ENCODE measurements at regions not wholly inside any gene's neighbourhood (a gene's known extent, or its start where the extent isn't known, plus 50 kb on each side); places are given as distances from the start of the nearest gene placed in this dataset.
"Not testable (repeated sequence)": the region's sequence is repeated elsewhere in the genome, so short reads cannot be mapped to it uniquely, and the experiment has no call there.

GRCh38 chr1:60809204-60809980 is 273.0 kb upstream of the NFIA start:
- Histone ChIP-seq H3K27ac (ENCODE audit: low read depth, low read length) (no peak overlapping the region), H3K4me3 (ENCODE audit: low read depth in 1 of 5, low read length in 5 of 5) (no peak overlapping the region), H3K27me3 (ENCODE audit: control insufficient read depth in 5 of 5, insufficient read depth in 4 of 5, low read length in 5 of 5) (no peaks in the 10 kb centered on the region), H3K9me3 (ENCODE audit: control insufficient read depth in 5 of 5, low read length in 5 of 5) (peaks cover 0 to 18% (median 6%) of the 10 kb centered on the region in 5 donors), H3K4me1 (ENCODE audit: control insufficient read depth in 5 of 5, insufficient read depth in 5 of 5, low read length in 5 of 5) (peaks cover 0 to 5% (median 0%) of the 10 kb centered on the region in 5 donors), H3K36me3 (ENCODE audit: control insufficient read depth in 5 of 5, insufficient read depth in 5 of 5, low read length in 5 of 5) (no peaks in the 10 kb centered on the region), H3K9ac (ENCODE audit: low read length in 5 of 5) (no peak overlapping the region)

- peaks cover 0 to 18% (median 6%) of the 10 kb centered on the region in 5 donors for H3K9me3 ChIP-seq (ENCODE audit: control insufficient read depth in 5 of 5, low read length in 5 of 5)
- H3K4me3 ChIP-seq (ENCODE audit: low read depth in 1 of 5, low read length in 5 of 5): no peak overlapping the region
- H3K36me3 ChIP-seq (ENCODE audit: control insufficient read depth in 5 of 5, insufficient read depth in 5 of 5, low read length in 5 of 5): no peaks in the 10 kb centered on the region
- no peak overlapping the region for H3K9ac ChIP-seq (ENCODE audit: low read length in 5 of 5)
- no peaks in the 10 kb centered on the region for H3K4me1 ChIP-seq (ENCODE audit: control insufficient read depth in 5 of 5, insufficient read depth in 5 of 5, low read length in 5 of 5)
- H3K27me3 ChIP-seq (ENCODE audit: control insufficient read depth in 5 of 5, insufficient read depth in 4 of 5, low read length in 5 of 5): no peaks in the 10 kb centered on the region
- no peak overlapping the region for H3K27ac ChIP-seq (ENCODE audit: low read depth, low read length)
These were observed 273.7 kb upstream of the NFIA start for GRCh38 chr1:60808676-60809075.

GRCh38 chr1:60802884-60803283 is 279.5 kb upstream of the NFIA start:
- H3K4me1 ChIP-seq (ENCODE audit: control insufficient read depth in 5 of 5, insufficient read depth in 5 of 5, low read length in 5 of 5): no peaks in the 10 kb centered on the region
- no peak overlapping the region for H3K4me3 ChIP-seq (ENCODE audit: low read depth in 1 of 5, low read length in 5 of 5)
- H3K9me3 ChIP-seq (ENCODE audit: control insufficient read depth in 5 of 5, low read length in 5 of 5): peaks cover 0 to 25% (median 10%) of the 10 kb centered on the region in 5 donors
- H3K27ac ChIP-seq (ENCODE audit: low read depth, low read length): no peak overlapping the region
- no peak overlapping the region for H3K9ac ChIP-seq (ENCODE audit: low read length in 5 of 5)
- H3K36me3 ChIP-seq (ENCODE audit: control insufficient read depth in 5 of 5, insufficient read depth in 5 of 5, low read length in 5 of 5): no peaks in the 10 kb centered on the region
- H3K27me3 ChIP-seq (ENCODE audit: control insufficient read depth in 5 of 5, insufficient read depth in 4 of 5, low read length in 5 of 5): no peaks in the 10 kb centered on the region

- Histone ChIP-seq H3K4me1 (ENCODE audit: control insufficient read depth in 5 of 5, insufficient read depth in 5 of 5, low read length in 5 of 5) (no peaks in the 10 kb centered on the region), H3K9me3 (ENCODE audit: control insufficient read depth in 5 of 5, low read length in 5 of 5) (no peaks in the 10 kb centered on the region), H3K9ac (ENCODE audit: low read length in 5 of 5) (no peak overlapping the region), H3K27me3 (ENCODE audit: control insufficient read depth in 5 of 5, insufficient read depth in 4 of 5, low read length in 5 of 5) (no peaks in the 10 kb centered on the region), H3K4me3 (ENCODE audit: low read depth in 1 of 5, low read length in 5 of 5) (no peak overlapping the region), H3K27ac (ENCODE audit: low read depth, low read length) (no peak overlapping the region), H3K36me3 (ENCODE audit: control insufficient read depth in 5 of 5, insufficient read depth in 5 of 5, low read length in 5 of 5) (no peaks in the 10 kb centered on the region)
These were observed 285.0 kb upstream of the NFIA start for GRCh38 chr1:60797351-60797750.

GRCh38 chr1:60791226-60791625 is 291.1 kb upstream of the NFIA start:
- Histone ChIP-seq H3K9ac (ENCODE audit: low read length in 5 of 5) (no peak overlapping the region), H3K4me3 (ENCODE audit: low read depth in 1 of 5, low read length in 5 of 5) (no peak overlapping the region), H3K9me3 (ENCODE audit: control insufficient read depth in 5 of 5, low read length in 5 of 5) (no peaks in the 10 kb centered on the region), H3K27ac (ENCODE audit: low read depth, low read length) (no peak overlapping the region), H3K27me3 (ENCODE audit: control insufficient read depth in 5 of 5, insufficient read depth in 4 of 5, low read length in 5 of 5) (no peaks in the 10 kb centered on the region), H3K4me1 (ENCODE audit: control insufficient read depth in 5 of 5, insufficient read depth in 5 of 5, low read length in 5 of 5) (no peaks in the 10 kb centered on the region), H3K36me3 (ENCODE audit: control insufficient read depth in 5 of 5, insufficient read depth in 5 of 5, low read length in 5 of 5) (no peaks in the 10 kb centered on the region)

- not testable (repeated sequence) for H3K4me3 ChIP-seq (ENCODE audit: low read depth in 1 of 5, low read length in 5 of 5); H3K27me3 ChIP-seq (ENCODE audit: control insufficient read depth in 5 of 5, insufficient read depth in 4 of 5, low read length in 5 of 5); H3K27ac ChIP-seq (ENCODE audit: low read depth, low read length); H3K36me3 ChIP-seq (ENCODE audit: control insufficient read depth in 5 of 5, insufficient read depth in 5 of 5, low read length in 5 of 5); H3K9ac ChIP-seq (ENCODE audit: low read length in 5 of 5); H3K9me3 ChIP-seq (ENCODE audit: control insufficient read depth in 5 of 5, low read length in 5 of 5); H3K4me1 ChIP-seq (ENCODE audit: control insufficient read depth in 5 of 5, insufficient read depth in 5 of 5, low read length in 5 of 5)
These were observed 309.3 kb upstream of the NFIA start for GRCh38 chr1:60773099-60773498.

GRCh38 chr1:60769082-60769481 is 313.3 kb upstream of the NFIA start:
- Histone ChIP-seq H3K27ac (ENCODE audit: low read depth, low read length) (no peak overlapping the region), H3K4me1 (ENCODE audit: control insufficient read depth in 5 of 5, insufficient read depth in 5 of 5, low read length in 5 of 5) (no peaks in the 10 kb centered on the region), H3K9me3 (ENCODE audit: control insufficient read depth in 5 of 5, low read length in 5 of 5) (peaks cover 0 to 2% (median 0%) of the 10 kb centered on the region in 5 donors), H3K27me3 (ENCODE audit: control insufficient read depth in 5 of 5, insufficient read depth in 4 of 5, low read length in 5 of 5) (no peaks in the 10 kb centered on the region), H3K36me3 (ENCODE audit: control insufficient read depth in 5 of 5, insufficient read depth in 5 of 5, low read length in 5 of 5) (no peaks in the 10 kb centered on the region), H3K9ac (ENCODE audit: low read length in 5 of 5) (no peak overlapping the region), H3K4me3 (ENCODE audit: low read depth in 1 of 5, low read length in 5 of 5) (no peak overlapping the region)

GRCh38 chr1:60765204-60765603 is 317.2 kb upstream of the NFIA start:
- H3K36me3 ChIP-seq (ENCODE audit: control insufficient read depth in 5 of 5, insufficient read depth in 5 of 5, low read length in 5 of 5): no peaks in the 10 kb centered on the region
- no peak overlapping the region for H3K9ac ChIP-seq (ENCODE audit: low read length in 5 of 5)
- no peaks in the 10 kb centered on the region for H3K27me3 ChIP-seq (ENCODE audit: control insufficient read depth in 5 of 5, insufficient read depth in 4 of 5, low read length in 5 of 5)
- no peaks in the 10 kb centered on the region for H3K9me3 ChIP-seq (ENCODE audit: control insufficient read depth in 5 of 5, low read length in 5 of 5)
- no peak overlapping the region for H3K4me3 ChIP-seq (ENCODE audit: low read depth in 1 of 5, low read length in 5 of 5)
- no peak overlapping the region for H3K27ac ChIP-seq (ENCODE audit: low read depth, low read length)
- peaks cover 0 to 15% (median 0%) of the 10 kb centered on the region in 5 donors for H3K4me1 ChIP-seq (ENCODE audit: control insufficient read depth in 5 of 5, insufficient read depth in 5 of 5, low read length in 5 of 5)

GRCh38 chr1:60764489-60764888 is 317.9 kb upstream of the NFIA start:
- no peaks in the 10 kb centered on the region for H3K9me3 ChIP-seq (ENCODE audit: control insufficient read depth in 5 of 5, low read length in 5 of 5)
- H3K27ac ChIP-seq (ENCODE audit: low read depth, low read length): no peak overlapping the region
- H3K9ac ChIP-seq (ENCODE audit: low read length in 5 of 5): no peak overlapping the region
- no peak overlapping the region for H3K4me3 ChIP-seq (ENCODE audit: low read depth in 1 of 5, low read length in 5 of 5)
- peaks cover 0 to 15% (median 0%) of the 10 kb centered on the region in 5 donors for H3K4me1 ChIP-seq (ENCODE audit: control insufficient read depth in 5 of 5, insufficient read depth in 5 of 5, low read length in 5 of 5)
- no peaks in the 10 kb centered on the region for H3K27me3 ChIP-seq (ENCODE audit: control insufficient read depth in 5 of 5, insufficient read depth in 4 of 5, low read length in 5 of 5)
- no peaks in the 10 kb centered on the region for H3K36me3 ChIP-seq (ENCODE audit: control insufficient read depth in 5 of 5, insufficient read depth in 5 of 5, low read length in 5 of 5)

GRCh38 chr1:60763741-60764140 is 318.6 kb upstream of the NFIA start:
- H3K9me3 ChIP-seq (ENCODE audit: control insufficient read depth in 5 of 5, low read length in 5 of 5): no peaks in the 10 kb centered on the region
- no peak overlapping the region for H3K4me3 ChIP-seq (ENCODE audit: low read depth in 1 of 5, low read length in 5 of 5)
- peaks cover 0 to 16% (median 0%) of the 10 kb centered on the region in 5 donors for H3K4me1 ChIP-seq (ENCODE audit: control insufficient read depth in 5 of 5, insufficient read depth in 5 of 5, low read length in 5 of 5)
- H3K27ac ChIP-seq (ENCODE audit: low read depth, low read length): no peak overlapping the region
- no peaks in the 10 kb centered on the region for H3K27me3 ChIP-seq (ENCODE audit: control insufficient read depth in 5 of 5, insufficient read depth in 4 of 5, low read length in 5 of 5)
- no peaks in the 10 kb centered on the region for H3K36me3 ChIP-seq (ENCODE audit: control insufficient read depth in 5 of 5, insufficient read depth in 5 of 5, low read length in 5 of 5)
- no peak overlapping the region for H3K9ac ChIP-seq (ENCODE audit: low read length in 5 of 5)

Measured in subcutaneous abdominal adipose tissue (tissue), 5 donors.